Bronchial epithelial cell (primary cell): ENCODE measurements at regions not wholly inside any gene's neighbourhood (a gene's known extent, or its start where the extent isn't known, plus 50 kb on each side); places are given as distances from the start of the nearest gene placed in this dataset.
A peak's percentile ranks its signal among the peaks of the same experiment; 100 is the strongest.

Experiments used
- DNase-seq: peaks from one replicate; pipeline ENCODE4 v3.0.0-alpha.2; 2010; ENCODE audit warnings: low read depth
- FAIRE-seq: peaks from 2 replicates; lab custom pipeline; 2011; peaks lifted over from hg19 to GRCh38; lab: Jason Lieb, UNC
- H3K27me3 ChIP-seq: 2 replicates; pipeline ENCODE4 v1.5.1; 2011; ENCODE audit warnings: low read length; ENCODE audit not compliant: control insufficient read depth, insufficient read depth
- H3K36me3 ChIP-seq: 2 replicates; pipeline ENCODE4 v1.5.1; 2011; ENCODE audit warnings: low read length; ENCODE audit not compliant: control insufficient read depth, insufficient read depth
- H3K4me3 ChIP-seq: 2 replicates; pipeline ENCODE4 v1.5.1; 2011; ENCODE audit warnings: mild to moderate bottlenecking, low read depth, low read length, control low read depth
- CTCF ChIP-seq: IDR thresholded peaks from 2 replicates; pipeline ENCODE4 v1.5.1; 2011; ENCODE audit warnings: mild to moderate bottlenecking, moderate library complexity, low read length, control low read depth, inconsistent platforms; ENCODE audit not compliant: insufficient read depth, severe bottlenecking

- DNase-seq (peak; percentile 87), FAIRE-seq (no peak)
- no peak overlapping the region for H3K4me3 ChIP-seq
- no peak for TF ChIP-seq CTCF
- no peaks in the 10 kb centered on the region for H3K27me3 ChIP-seq
- H3K36me3 ChIP-seq = no peaks in the 10 kb centered on the region
These were observed 551.4 kb downstream of the TBC1D4 start for GRCh38 chr13:74930402-74931165.

- Histone ChIP-seq H3K36me3 (no peaks in the 10 kb centered on the region), H3K27me3 (no peaks in the 10 kb centered on the region), H3K4me3 (no peak overlapping the region)
- DNase-seq (no peak), FAIRE-seq (no peak)
- TF ChIP-seq CTCF = no peak
These were observed 552.5 kb downstream of the TBC1D4 start for GRCh38 chr13:74929436-74929835.

GRCh38 chr13:74927823-74928222 is 554.1 kb downstream of the TBC1D4 start:
- H3K4me3 ChIP-seq = no peak overlapping the region
- no peaks in the 10 kb centered on the region for H3K27me3 ChIP-seq
- no peak for TF ChIP-seq CTCF
- FAIRE-seq = no peak
- no peak for DNase-seq
- H3K36me3 ChIP-seq = no peaks in the 10 kb centered on the region

GRCh38 chr13:74922963-74923362 is 559.0 kb downstream of the TBC1D4 start:
- DNase-seq = no peak
- FAIRE-seq = no peak
- Histone ChIP-seq H3K27me3 (no peaks in the 10 kb centered on the region), H3K36me3 (no peaks in the 10 kb centered on the region), H3K4me3 (no peak overlapping the region)
- TF ChIP-seq CTCF = no peak

- FAIRE-seq = no peak
- H3K36me3 ChIP-seq = no peaks in the 10 kb centered on the region
- no peak for DNase-seq
- H3K4me3 ChIP-seq = no peak overlapping the region
- no peaks in the 10 kb centered on the region for H3K27me3 ChIP-seq
- TF ChIP-seq CTCF = no peak
These were observed 560.6 kb downstream of the TBC1D4 start for GRCh38 chr13:74921326-74921725.

- no peak for TF ChIP-seq CTCF
- no peaks in the 10 kb centered on the region for H3K27me3 ChIP-seq
- H3K4me3 ChIP-seq = no peak overlapping the region
- FAIRE-seq = no peak
- DNase-seq = no peak
- no peaks in the 10 kb centered on the region for H3K36me3 ChIP-seq
These were observed 561.0 kb downstream of the TBC1D4 start for GRCh38 chr13:74920920-74921319.
